ENCODE measurements at regions not wholly inside any gene's neighbourhood (a gene's known extent, or its start where the extent isn't known, plus 50 kb on each side); places are given as distances from the start of the nearest gene placed in this dataset.

GRCh38 chr7:41116337-41116736 lies 586.6 kb downstream of the INHBA start:
- Histone ChIP-seq H3K36me3 (ENCODE audit: control insufficient read depth, insufficient read depth, low read length) (no peaks in the 10 kb centered on the region), H3K4me3 (ENCODE audit: low read depth, low read length) (no peak overlapping the region), H3K27me3 (ENCODE audit: control insufficient read depth, insufficient read depth, low read length) (no peaks in the 10 kb centered on the region)
- TF ChIP-seq CTCF (IDR thresholded peaks at IDR 0.05; ENCODE audit: insufficient read depth, low read length, poor library complexity, severe bottlenecking): no peak
- DNase-seq (ENCODE audit: low read depth): no peak

GRCh38 chr7:41114691-41115090 lies 588.2 kb downstream of the INHBA start:
- DNase-seq (ENCODE audit: low read depth): no peak
- no peak for TF ChIP-seq CTCF (IDR thresholded peaks at IDR 0.05; ENCODE audit: insufficient read depth, low read length, poor library complexity, severe bottlenecking)
- H3K36me3 ChIP-seq (ENCODE audit: control insufficient read depth, insufficient read depth, low read length): no peaks in the 10 kb centered on the region
- no peaks in the 10 kb centered on the region for H3K27me3 ChIP-seq (ENCODE audit: control insufficient read depth, insufficient read depth, low read length)
- H3K4me3 ChIP-seq (ENCODE audit: low read depth, low read length): no peak overlapping the region

GRCh38 chr7:41114131-41114530 lies 588.8 kb downstream of the INHBA start:
- H3K27me3 ChIP-seq (ENCODE audit: control insufficient read depth, insufficient read depth, low read length): no peaks in the 10 kb centered on the region
- DNase-seq (ENCODE audit: low read depth): no peak
- H3K4me3 ChIP-seq (ENCODE audit: low read depth, low read length): no peak overlapping the region
- no peak for TF ChIP-seq CTCF (IDR thresholded peaks at IDR 0.05; ENCODE audit: insufficient read depth, low read length, poor library complexity, severe bottlenecking)
- H3K36me3 ChIP-seq (ENCODE audit: control insufficient read depth, insufficient read depth, low read length): no peaks in the 10 kb centered on the region

- no peak overlapping the region for H3K4me3 ChIP-seq (ENCODE audit: low read depth, low read length)
- no peaks in the 10 kb centered on the region for H3K36me3 ChIP-seq (ENCODE audit: control insufficient read depth, insufficient read depth, low read length)
- DNase-seq (ENCODE audit: low read depth): no peak
- no peak for TF ChIP-seq CTCF (IDR thresholded peaks at IDR 0.05; ENCODE audit: insufficient read depth, low read length, poor library complexity, severe bottlenecking)
- H3K27me3 ChIP-seq (ENCODE audit: control insufficient read depth, insufficient read depth, low read length): no peaks in the 10 kb centered on the region
These were observed 589.2 kb downstream of the INHBA start for GRCh38 chr7:41113719-41114118.

GRCh38 chr7:41110186-41110585 lies 592.7 kb downstream of the INHBA start:
- H3K36me3 ChIP-seq (ENCODE audit: control insufficient read depth, insufficient read depth, low read length): no peaks in the 10 kb centered on the region
- peak; percentile 43 for DNase-seq (ENCODE audit: low read depth)
- no peaks in the 10 kb centered on the region for H3K27me3 ChIP-seq (ENCODE audit: control insufficient read depth, insufficient read depth, low read length)
- no peak for TF ChIP-seq CTCF (IDR thresholded peaks at IDR 0.05; ENCODE audit: insufficient read depth, low read length, poor library complexity, severe bottlenecking)
- H3K4me3 ChIP-seq (ENCODE audit: low read depth, low read length): no peak overlapping the region

GRCh38 chr7:41108821-41109220 lies 594.1 kb downstream of the INHBA start:
- DNase-seq (ENCODE audit: low read depth): no peak

More at GRCh38 chr7:41108821-41109220, 594.1 kb downstream of the INHBA start:
- Histone ChIP-seq H3K4me3 (ENCODE audit: low read depth, low read length) (no peak overlapping the region), H3K36me3 (ENCODE audit: control insufficient read depth, insufficient read depth, low read length) (no peaks in the 10 kb centered on the region), H3K27me3 (ENCODE audit: control insufficient read depth, insufficient read depth, low read length) (no peaks in the 10 kb centered on the region)
- TF ChIP-seq CTCF (IDR thresholded peaks at IDR 0.05; ENCODE audit: insufficient read depth, low read length, poor library complexity, severe bottlenecking): no peak

Measured in kidney epithelial cell (primary cell).